ENCODE measurements at regions not wholly inside any gene's neighbourhood (a gene's known extent, or its start where the extent isn't known, plus 50 kb on each side); places are given as distances from the start of the nearest gene placed in this dataset.

DNA sequence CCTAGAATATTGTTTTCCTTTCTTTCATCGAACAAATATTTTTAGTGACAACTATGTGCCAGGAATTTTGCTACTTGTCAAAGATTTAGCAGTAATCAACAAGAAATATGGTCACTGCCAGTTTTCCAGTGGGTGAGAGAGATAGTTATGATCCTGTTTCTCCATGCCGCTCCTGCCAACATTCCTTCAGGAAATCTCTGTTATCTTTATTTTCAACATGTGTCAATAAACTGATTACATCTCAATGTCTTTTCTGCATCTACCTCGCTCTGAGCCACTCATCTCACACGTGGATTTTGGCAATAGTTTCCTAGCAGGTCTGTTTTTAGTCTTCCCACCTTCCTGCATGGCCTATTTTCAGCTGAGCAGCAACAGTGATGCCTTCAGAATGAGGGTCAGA lies 650.0 kb upstream of the STXBP6 start:
- TF ChIP-seq, protein P1, sequence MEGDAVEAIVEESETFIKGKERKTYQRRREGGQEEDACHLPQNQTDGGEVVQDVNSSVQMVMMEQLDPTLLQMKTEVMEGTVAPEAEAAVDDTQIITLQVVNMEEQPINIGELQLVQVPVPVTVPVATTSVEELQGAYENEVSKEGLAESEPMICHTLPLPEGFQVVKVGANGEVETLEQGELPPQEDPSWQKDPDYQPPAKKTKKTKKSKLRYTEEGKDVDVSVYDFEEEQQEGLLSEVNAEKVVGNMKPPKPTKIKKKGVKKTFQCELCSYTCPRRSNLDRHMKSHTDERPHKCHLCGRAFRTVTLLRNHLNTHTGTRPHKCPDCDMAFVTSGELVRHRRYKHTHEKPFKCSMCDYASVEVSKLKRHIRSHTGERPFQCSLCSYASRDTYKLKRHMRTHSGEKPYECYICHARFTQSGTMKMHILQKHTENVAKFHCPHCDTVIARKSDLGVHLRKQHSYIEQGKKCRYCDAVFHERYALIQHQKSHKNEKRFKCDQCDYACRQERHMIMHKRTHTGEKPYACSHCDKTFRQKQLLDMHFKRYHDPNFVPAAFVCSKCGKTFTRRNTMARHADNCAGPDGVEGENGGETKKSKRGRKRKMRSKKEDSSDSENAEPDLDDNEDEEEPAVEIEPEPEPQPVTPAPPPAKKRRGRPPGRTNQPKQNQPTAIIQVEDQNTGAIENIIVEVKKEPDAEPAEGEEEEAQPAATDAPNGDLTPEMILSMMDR (IDR thresholded peaks at IDR 0.05; ENCODE audit: borderline replicate concordance, extremely low read depth, insufficient read depth): no peak
- H3K36me3 ChIP-seq (ENCODE audit: control insufficient read depth in 2 of 3, insufficient read depth in 3 of 3, low read length in 3 of 3): no peaks in the 10 kb centered on the region
- intact Hi-C loops (cut with DNase I): no loop called here
- no peak overlapping the region for H3K9ac ChIP-seq (ENCODE audit: low read length in 3 of 3)
- no peaks in the 10 kb centered on the region for H3K27me3 ChIP-seq (ENCODE audit: control insufficient read depth, insufficient read depth, low read length)
- no peak overlapping the region for H3K4me3 ChIP-seq (ENCODE audit: low read length in 3 of 3)
- H3K9me3 ChIP-seq (ENCODE audit: control insufficient read depth in 2 of 3, insufficient read depth in 1 of 3, low read length in 3 of 3): no peaks in the 10 kb centered on the region
- FAIRE-seq (no peak), DNase-seq (no peak)
- H3K4me1 ChIP-seq (ENCODE audit: control insufficient read depth in 2 of 3, insufficient read depth in 2 of 3, low read depth in 1 of 3, low read length in 3 of 3): no peaks in the 10 kb centered on the region
- H3K27ac ChIP-seq (ENCODE audit: low read depth in 2 of 2, low read length in 2 of 2): no peak overlapping the region

DNA sequence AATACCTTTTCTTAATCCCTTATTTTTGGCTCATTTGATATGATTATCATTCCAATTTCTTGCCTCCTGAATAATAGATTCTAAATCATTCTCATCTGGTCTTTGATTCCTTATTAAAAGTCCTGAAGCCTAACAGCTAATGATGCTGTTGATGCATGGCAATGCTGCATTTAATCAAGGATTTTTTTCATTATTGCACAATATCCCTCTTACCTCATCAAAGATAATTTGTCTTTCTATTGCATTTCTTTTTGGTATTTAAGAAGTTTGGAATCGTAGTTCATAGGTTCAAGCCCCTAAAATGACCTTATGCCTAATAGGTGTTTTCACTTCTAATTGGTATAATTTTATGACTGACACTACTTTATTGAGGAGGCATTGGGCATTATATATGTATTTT lies 648.2 kb upstream of the STXBP6 start:
- Histone ChIP-seq H3K27ac (ENCODE audit: low read depth in 2 of 2, low read length in 2 of 2) (no peak overlapping the region), H3K27me3 (ENCODE audit: control insufficient read depth, insufficient read depth, low read length) (no peaks in the 10 kb centered on the region), H3K36me3 (ENCODE audit: control insufficient read depth in 2 of 3, insufficient read depth in 3 of 3, low read length in 3 of 3) (no peaks in the 10 kb centered on the region), H3K9me3 (ENCODE audit: control insufficient read depth in 2 of 3, insufficient read depth in 1 of 3, low read length in 3 of 3) (no peaks in the 10 kb centered on the region), H3K4me1 (ENCODE audit: control insufficient read depth in 2 of 3, insufficient read depth in 2 of 3, low read depth in 1 of 3, low read length in 3 of 3) (no peaks in the 10 kb centered on the region), H3K9ac (ENCODE audit: low read length in 3 of 3) (no peak overlapping the region), H3K4me3 (ENCODE audit: low read length in 3 of 3) (no peak overlapping the region)
- TF ChIP-seq, protein P1 (IDR thresholded peaks at IDR 0.05; ENCODE audit: borderline replicate concordance, extremely low read depth, insufficient read depth): no peak
- DNase-seq: no peak
- no peak for FAIRE-seq
- intact Hi-C loops (cut with DNase I): no loop called here

DNA sequence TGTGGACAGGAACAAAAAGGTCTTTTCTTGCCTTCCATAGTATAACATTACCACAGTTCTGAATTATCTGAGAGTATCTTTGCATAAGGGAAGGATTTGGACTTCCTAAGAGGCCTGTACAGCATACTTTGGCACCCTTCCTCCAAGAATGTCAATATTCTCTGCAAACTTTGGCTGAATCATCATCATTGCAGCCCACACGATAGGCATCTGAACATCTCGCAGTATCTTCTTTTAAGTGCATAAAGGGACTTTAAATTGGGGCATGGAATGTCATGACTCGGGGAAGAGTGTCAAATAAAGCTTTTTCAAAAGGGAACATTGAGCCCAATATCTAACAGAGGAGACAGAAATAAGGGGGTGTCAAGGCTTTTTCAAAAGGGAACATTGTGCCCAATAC lies 646.2 kb upstream of the STXBP6 start:
- Histone ChIP-seq H3K36me3 (ENCODE audit: control insufficient read depth in 2 of 3, insufficient read depth in 3 of 3, low read length in 3 of 3) (no peaks in the 10 kb centered on the region), H3K9me3 (ENCODE audit: control insufficient read depth in 2 of 3, insufficient read depth in 1 of 3, low read length in 3 of 3) (no peaks in the 10 kb centered on the region), H3K4me1 (ENCODE audit: control insufficient read depth in 2 of 3, insufficient read depth in 2 of 3, low read depth in 1 of 3, low read length in 3 of 3) (no peaks in the 10 kb centered on the region), H3K27ac (ENCODE audit: low read depth in 2 of 2, low read length in 2 of 2) (no peak overlapping the region), H3K9ac (ENCODE audit: low read length in 3 of 3) (no peak overlapping the region), H3K4me3 (ENCODE audit: low read length in 3 of 3) (no peak overlapping the region), H3K27me3 (ENCODE audit: control insufficient read depth, insufficient read depth, low read length) (no peaks in the 10 kb centered on the region)
- intact Hi-C loops (cut with DNase I): no loop called here
- no peak for DNase-seq
- TF ChIP-seq, protein P1 (IDR thresholded peaks at IDR 0.05; ENCODE audit: borderline replicate concordance, extremely low read depth, insufficient read depth): no peak
- FAIRE-seq: no peak

DNA sequence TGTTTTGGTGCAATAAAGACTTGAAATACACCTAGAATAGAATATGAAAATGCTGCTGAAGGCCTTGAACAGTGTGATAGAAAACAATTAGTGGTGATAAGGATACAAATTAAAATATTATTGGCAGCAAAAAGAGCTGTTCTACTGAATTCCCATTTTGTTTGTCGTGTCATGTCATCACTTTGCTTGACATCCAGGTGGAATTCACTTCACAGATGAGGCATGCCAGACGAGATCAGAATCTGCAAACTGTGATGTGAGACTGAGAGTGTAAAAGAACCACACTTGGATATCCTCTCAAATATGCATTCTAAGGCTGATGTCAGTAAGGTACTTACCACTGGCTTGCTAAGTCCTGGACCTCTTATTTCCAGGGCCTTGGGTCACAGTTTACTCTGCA lies 635.1 kb upstream of the STXBP6 start:
- H3K4me1 ChIP-seq (ENCODE audit: control insufficient read depth in 2 of 3, insufficient read depth in 2 of 3, low read depth in 1 of 3, low read length in 3 of 3): no peaks in the 10 kb centered on the region
- intact Hi-C loops (cut with DNase I): no loop called here
- H3K9ac ChIP-seq (ENCODE audit: low read length in 3 of 3): no peak overlapping the region
- no peak overlapping the region for H3K4me3 ChIP-seq (ENCODE audit: low read length in 3 of 3)
- DNase-seq (no peak), FAIRE-seq (no peak)
- TF ChIP-seq, protein P1 (IDR thresholded peaks at IDR 0.05; ENCODE audit: borderline replicate concordance, extremely low read depth, insufficient read depth): no peak
- H3K27ac ChIP-seq (ENCODE audit: low read depth in 2 of 2, low read length in 2 of 2): no peak overlapping the region
- no peaks in the 10 kb centered on the region for H3K27me3 ChIP-seq (ENCODE audit: control insufficient read depth, insufficient read depth, low read length)
- H3K9me3 ChIP-seq (ENCODE audit: control insufficient read depth in 2 of 3, insufficient read depth in 1 of 3, low read length in 3 of 3): no peaks in the 10 kb centered on the region
- no peaks in the 10 kb centered on the region for H3K36me3 ChIP-seq (ENCODE audit: control insufficient read depth in 2 of 3, insufficient read depth in 3 of 3, low read length in 3 of 3)
